Activated gamma-delta T cell treated with anti-CD3 and anti-CD28 coated beads, Interleukin-2, amount 50 U/mL, for 16 hours (primary cell): ENCODE measurements at regions not wholly inside any gene's neighbourhood (a gene's known extent, or its start where the extent isn't known, plus 50 kb on each side); places are given as distances from the start of the nearest gene placed in this dataset.

Experiments
- DNase-seq: peaks from one replicate; pipeline ENCODE4 v3.0.0-alpha.2; 2020; ENCODE audit warnings: low read depth

DNA sequence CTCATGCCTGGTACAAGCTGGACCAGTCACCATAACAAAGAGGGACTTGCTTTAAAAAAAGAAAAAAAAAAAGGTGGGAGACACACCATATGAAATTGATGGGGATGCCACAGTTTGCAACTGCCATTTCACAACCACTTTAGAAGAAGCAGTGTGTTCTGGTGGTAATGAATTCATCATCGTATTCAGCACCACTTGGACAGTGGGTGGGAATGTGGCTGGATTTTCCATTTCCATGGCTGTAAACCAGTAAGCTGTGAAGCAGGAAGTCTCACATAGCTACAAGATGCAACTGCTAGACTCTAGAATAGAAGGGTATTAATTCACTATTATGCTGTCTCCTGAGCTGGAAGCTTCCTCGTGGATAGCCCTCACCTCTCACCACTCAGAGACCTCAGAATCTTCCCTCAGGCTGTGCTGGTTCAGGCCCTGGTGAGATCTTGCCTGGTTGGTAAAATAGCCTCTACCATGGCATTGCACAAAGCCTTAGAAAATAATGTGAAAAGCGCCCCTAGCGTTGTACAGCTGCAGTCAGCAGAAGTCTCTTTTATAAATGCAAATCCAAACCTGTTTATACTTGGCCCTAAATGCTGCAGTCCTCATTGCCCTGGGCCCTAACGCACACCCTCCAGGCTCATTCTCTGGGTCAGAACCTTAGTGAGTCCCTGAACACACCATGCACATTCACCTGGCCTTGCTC is 150.7 kb downstream of the KCTD15 start:
- DNase-seq: no peak

DNA sequence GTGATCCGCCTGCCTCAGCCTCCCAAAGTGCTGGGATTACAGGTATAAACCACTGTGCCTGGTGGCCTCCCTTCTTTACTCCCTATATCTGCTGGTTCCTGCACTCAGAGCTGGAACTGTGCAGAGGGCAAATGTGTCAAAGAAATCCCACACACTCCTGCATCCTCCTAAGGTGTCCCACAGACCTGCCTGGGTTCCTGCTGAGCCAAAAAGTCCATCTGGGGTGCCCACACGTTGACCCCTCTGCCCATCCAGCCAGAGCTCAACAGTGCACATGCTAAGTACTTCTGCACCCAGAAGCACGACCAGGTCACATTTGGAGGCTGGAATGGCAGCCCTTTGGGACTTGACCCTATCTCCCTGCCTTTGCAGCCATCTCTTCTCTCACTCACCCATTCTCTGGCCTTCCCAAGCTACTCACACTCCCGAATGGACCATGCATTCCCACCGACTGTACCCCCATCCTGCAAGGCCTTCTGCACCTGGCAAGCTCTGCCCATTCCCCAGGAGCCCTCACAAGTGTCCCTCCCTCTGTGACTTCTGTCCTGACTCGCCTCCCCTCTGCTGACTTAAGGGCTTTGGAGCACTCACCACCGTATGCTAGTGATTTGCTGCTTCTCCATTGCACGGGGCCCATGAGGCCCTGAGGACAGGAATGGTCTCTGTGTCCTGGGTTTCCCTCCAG is 152.1 kb downstream of the KCTD15 start:
- DNase-seq: no peak

DNA sequence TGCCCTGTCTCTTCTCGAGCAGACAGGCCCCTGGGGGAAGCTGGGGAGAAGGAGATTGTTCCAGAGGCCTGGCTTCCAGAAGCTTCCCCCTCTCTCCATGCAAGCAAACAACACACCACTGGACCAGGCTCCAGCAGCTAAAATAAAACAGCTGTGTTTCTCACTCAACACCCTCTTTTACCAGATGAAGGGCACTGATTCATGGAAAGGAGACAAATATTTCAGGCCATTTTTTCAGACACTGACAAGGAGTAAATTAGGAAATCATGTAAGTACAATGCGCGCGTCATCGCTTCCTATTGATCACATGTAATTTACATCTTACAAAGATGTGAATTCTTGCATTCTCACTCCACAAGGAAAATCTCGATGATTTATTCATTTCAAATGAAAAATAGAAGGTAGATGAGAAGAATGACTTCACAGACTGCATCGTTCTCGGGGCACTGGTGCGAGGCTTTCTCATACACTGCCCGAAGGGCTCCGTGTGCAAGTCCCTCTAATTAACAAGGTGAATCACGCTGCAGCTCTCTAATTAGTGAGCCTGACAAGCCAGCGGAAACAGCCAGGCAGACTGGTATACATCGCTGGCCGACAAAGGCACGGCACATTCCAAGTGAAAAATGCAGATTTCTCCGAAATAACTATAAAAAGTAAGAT is 153.6 kb downstream of the KCTD15 start:
- DNase-seq: no peak

DNA sequence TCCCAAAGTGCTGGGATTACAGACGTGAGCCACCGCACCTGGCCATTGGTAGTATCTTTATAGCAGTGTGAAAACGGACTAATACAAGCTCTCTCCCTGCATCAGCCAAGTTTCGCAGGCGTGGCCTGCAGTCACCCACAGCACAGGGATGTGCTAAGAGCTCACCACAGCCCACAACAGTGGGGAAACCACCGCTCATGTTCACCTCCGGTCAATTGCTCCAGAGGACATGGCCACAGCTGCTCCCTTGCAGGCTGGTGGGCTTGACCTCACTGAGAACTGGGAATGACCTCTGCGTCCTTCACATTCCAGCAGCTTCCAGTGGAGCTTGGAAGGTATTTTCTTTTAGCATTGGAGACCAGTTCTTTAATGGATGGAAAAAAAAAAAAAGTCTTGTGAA is 156.4 kb downstream of the KCTD15 start:
- no peak for DNase-seq

DNA sequence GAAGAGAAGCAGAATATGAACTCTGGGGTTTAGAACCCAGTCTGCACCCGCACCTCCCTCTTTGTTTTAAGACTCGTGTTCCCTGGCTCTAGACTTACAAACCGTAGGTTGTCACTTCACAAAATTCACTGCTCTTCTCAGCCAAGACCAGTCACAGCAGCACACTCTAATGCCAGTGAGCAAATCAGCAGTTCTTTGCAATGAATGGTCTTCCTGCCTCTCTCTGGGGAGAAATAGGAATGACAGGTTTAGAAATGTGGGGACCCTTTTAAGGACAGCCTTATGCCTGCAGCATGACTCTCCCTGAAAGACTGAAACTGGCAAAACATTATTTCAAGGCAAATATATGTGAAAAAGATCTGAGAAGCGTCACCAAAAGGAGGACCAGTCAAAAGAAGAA is 156.9 kb downstream of the KCTD15 start:
- no peak for DNase-seq

DNA sequence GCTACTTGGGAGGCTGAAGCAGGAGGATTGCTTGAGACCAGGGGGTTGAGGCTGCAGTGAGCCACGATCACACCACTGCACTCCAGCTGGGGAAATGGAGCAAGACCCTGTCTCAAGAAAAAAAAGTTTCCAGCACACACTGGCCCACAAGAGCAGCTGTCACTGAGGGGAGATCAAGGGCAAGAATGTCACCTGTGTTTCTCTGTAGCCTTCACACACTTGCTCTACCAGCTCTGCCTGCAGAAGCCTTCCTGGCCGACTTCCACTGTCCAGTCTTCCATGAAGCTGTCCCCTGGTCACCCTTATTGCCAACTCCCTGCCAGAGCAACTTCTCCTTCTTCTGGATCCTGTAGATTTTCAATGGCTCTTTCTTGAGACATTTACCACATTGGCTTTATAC is 158.0 kb downstream of the KCTD15 start:
- no peak for DNase-seq

DNA sequence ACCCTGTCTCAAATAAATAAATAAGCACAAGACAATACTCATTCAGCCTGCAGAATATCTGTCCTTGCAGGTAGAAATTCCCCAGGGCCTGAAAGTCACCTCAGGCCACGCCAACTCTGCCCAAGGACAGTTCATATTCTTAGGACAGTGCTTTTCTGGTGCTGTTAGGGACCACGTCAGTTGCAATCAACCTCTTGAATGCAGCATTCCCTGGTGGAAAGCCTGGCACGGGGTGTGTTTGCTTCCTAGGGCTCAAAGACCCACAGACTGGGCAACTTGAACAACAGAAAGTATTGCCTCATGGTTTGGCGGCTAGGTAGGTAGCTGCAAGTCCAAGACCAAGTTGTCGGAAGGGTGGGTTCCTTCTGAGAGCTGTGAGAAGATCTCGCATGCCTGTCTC is 160.3 kb downstream of the KCTD15 start:
- no peak for DNase-seq

DNA sequence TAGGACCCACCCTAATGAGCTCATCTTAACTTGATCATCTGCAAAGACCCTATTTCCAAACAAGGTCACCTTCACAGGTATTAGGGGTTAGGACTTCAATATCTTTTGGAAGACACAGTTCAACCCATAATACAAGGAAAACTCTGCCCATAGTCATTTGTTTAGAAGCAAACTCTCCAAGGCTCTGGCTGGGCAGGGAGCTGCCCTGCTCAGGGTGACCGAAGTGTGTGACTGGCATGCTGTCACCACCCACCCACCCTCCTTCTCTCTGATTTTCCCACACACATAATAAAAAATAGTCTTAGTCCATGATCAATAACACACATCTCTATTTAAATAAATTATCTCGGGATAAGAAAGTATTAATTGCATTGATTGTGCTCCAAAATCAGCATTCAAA is 161.1 kb downstream of the KCTD15 start:
- no peak for DNase-seq

DNA sequence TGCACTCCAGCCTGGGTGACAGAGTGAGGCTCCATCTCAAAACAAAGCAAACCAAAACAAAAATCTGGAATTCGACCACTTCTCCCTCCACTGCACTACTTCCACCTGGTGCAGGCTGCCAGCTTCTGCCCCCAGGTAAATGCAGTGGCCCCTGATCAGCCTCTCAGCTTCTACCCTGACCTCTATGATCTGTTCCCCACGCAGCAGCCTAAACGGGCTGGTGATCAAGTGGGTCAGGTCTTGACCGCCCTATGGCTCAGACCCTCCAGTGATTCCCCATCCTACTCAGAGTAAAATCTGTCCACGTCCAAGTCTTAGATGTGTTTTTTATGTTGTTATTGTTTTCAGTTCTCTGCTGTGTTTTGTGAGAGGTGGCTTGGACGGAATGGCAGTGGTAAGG is 163.9 kb downstream of the KCTD15 start:
- DNase-seq: no peak

DNA sequence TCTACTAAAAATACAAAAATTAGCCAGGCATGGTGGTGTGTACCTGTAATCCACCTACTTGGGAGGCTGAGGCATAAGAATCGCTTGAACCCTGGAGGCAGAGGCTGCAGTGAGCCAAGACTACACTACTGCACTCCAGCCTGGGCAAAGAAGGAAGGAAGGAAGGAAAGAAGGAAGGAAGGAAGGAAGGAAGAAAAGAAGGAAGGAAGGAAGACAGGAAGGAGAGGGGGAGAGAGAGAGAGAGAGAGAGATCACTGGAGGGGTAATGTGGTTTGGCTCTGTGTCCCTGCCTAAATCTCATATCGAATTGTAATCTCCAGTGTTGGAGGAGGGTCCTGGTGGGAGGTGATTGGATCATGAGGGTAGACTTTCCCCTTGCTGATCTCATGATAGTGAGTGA is 165.5 kb downstream of the KCTD15 start:
- no peak for DNase-seq

DNA sequence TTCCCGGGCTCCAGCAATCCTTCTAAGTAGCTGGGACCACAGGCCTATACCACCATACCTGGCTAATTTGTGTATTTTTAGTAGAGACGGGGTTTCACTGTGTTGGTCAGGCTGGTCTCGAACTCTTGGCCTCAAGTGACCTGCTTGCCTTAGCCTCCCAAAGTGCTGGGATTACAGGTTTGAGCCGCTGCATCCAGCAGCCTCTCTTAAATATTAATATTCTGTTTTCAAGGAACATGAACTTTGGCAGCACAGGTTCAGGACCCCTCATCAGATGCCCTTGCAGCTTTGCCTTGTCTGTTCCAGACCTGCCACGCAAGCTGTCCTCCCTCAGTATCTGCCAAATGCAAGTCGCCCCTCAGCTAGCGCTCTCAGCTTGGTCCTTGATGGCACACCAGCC is 166.8 kb downstream of the KCTD15 start:
- no peak for DNase-seq

DNA sequence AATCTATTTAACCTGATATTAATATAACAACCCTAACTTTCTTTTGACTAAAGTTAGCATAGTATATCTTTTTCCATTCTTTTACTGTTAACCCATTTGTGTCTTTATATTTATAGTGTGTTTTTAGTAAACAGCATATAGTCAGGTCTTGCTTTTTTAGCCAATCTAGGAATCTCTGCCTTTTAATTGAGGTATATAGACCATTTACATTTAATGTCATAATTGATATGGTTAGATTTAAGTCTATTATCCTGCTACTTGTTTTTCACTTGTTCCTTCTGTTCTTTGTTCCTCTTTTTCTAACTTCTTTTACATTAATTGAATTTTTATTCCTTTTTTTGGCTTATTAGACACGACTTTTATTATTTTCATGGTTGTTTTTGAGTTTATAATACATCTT is 174.4 kb downstream of the KCTD15 start:
- DNase-seq: no peak

DNA sequence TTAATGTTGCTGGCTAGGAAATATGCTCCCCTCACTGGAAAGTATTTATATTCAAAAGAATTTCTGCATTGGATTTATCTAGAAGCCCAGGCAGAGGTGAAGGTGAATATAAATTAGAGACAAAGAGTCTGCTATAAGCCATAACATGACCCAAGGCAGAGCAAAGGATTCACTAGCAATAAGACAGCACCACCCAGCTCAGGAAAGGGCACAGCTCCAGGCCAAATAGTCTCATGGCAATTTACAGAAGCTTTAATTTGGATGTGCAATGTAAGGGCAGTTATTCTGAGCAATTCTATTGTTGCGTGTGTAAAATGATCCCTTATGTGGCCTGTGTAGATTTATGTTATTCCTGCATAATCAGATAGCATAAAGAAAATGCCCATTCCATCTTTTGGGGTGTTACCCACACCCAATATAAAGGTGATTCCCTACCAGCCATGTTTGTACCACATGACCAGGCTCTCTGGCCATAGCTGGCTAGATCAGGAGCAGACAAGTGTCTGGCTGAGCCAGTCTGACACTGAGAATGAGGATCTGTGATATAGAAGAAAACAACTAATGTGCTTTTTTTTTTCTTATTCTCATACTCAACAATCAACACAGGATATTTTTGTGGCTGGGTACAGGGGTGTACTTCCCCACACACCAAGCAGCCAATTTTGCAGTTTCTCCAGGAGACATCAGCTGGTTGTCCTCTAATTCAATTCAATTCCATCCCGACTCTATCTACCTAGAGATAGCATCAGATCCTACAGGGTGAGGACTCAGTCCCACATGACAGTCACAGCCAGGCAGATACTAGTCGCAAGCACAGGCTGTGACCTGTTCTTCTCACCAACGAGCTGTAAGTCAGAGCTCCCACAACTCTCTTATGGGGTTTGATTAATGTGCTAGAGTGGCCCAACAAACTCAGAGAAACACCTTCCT is 181.4 kb downstream of the KCTD15 start:
- DNase-seq: no peak

DNA sequence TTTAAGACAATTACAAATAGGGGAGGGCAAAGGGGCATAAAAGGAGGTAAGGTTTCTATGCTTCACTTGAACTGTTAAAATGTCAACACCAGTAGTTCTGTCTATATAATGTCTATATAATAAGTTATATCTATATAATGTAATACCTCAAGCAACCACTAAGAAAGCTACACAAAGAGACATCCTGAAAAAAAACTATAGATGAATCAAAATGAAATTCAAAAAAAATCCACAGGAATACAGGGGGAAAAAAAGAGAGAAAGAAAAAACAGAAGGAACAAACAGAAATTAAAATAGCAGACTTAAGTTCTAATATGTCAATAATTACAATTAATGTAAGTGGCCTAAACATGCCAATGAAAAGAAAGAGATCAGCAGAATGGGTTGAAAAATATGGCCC is 186.0 kb downstream of the KCTD15 start:
- DNase-seq: no peak

DNA sequence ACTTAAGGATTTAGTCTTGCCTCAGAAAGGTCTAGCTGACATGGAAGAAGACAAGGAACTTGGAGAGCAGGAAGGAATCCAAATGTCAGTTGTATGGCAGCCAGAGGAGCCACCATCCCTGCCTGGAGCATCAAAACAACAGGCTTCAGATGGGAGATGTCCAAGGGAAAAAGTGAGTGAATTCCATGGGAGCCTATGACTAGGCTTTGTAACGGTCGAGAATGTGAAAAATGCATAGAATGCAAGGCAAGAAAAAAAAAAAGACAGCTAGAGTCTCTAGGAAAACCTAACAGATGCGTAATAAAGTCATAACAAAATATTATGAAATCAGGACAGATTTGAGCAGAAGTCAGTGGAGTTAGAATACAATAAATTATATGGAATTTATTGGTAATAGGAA is 183.7 kb upstream of the LSM14A start:
- no peak for DNase-seq

DNA sequence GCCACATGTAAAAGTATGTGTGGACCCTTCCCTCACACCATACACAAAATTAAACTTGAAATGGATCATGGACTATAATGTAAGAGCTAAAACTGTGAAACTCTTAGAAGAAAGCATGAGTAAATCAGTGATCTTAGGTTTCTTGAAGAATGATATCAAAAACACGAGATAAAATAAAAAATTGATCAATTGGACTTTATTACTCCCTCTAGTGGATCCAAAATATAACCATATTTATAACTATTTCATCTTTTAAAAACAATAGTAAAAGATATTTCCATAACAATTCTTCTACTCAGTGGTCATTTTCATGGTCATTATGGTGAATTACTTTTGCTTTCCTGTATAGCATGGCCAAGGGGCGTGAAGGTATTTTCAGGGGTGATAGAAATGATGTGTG is 174.6 kb upstream of the LSM14A start:
- DNase-seq: no peak

DNA sequence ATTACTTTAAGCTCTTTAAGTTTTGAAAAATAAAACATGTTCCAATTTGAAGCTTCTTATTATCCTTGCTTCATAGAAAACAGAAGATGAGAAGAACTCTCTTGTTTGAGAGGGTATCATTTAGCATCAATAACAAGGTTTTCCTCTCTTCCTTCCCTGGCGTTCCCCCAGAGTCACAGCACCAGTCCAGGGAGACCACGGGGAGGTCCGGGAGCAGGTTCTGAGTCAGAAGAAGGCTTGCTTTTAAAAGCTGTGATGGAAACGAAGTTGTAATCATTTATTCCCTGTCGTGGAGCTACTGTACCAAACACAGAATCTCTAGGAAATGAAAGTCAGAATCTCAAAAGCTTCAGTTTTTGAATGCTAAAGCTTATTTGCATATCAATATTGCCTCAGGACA is 174.0 kb upstream of the LSM14A start:
- no peak for DNase-seq

DNA sequence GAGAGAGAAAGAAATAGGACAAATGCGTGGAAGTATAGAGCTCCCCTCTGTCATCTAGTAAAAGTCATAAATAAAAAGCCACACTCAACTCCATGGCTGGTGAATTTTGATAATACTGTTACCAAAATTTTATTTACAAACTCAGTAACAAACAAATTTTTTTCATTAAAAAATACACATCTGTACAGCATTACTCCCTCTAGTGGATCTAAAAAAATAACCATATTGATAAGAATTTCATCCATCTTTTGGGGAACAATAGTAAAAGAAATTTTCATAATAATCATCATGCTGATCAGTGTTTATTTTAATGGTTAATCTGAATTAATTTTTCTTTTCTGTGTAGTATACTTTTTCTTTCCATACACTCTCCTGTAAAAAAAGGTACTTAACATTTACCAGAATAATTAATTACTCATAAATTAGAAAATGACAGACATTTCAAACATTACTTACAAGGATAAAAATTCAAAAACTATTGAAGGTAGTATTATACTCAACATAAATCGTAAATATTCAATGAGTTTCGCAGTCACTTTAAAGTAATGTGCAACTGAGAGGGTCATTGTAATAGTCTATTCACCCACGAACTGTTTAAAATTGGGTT is 173.5 kb upstream of the LSM14A start:
- DNase-seq: no peak

DNA sequence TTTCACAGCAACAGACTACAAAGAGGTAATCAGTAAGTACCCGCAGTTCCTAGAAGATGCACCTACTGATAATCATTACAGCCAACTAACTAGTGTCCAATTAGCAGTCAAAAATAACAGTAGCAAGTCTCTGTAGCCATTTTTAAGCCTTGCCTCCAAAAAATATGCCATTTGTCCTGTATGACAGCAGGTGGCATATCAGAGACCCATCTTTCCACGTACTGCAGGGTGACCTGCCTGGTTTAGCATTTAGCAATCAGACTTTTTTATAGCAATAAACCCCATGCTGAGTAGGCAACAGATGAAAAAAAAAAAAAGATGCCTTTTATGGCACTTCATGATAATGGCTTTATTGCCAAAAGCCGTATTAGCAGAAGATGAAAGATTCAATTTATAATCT is 155.3 kb upstream of the LSM14A start:
- no peak for DNase-seq

DNA sequence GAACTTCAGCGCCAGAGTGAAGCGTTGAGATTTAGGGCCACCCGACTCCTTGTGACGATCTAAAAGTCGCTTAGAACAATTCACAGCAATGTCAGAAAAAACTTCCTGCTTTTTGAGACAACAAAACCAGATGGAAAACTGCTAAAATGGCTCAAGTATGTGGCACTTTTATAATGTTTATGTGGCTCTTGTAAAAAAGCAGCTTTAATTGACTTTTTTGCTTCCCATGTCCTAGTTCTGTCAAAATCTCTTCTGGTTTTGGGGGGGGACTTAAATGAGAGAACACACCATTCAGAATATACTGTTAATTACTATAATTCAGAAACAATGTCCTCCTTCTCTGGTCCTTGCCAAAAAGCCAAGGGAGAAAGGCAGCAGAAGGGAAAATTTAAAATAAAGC is 154.7 kb upstream of the LSM14A start:
- no peak for DNase-seq

DNA sequence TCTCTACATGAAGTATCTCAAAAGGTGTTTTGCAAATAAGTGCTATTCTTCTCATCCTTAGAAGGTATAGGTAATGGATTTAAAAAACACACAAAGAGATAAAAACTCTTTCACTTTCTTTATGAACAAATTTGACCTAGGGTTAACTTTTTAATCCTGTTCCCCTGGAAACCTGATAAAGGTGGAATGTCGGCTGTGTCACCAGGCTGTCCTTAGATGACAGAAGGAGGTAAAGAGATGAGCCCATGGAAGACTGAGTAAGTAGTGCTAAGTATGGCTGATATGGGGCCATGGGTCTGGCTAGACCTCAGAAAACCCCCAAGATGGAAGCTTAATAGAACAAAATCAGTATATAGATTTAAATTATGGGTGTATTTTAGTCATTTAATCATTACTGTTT is 153.8 kb upstream of the LSM14A start:
- DNase-seq: no peak

DNA sequence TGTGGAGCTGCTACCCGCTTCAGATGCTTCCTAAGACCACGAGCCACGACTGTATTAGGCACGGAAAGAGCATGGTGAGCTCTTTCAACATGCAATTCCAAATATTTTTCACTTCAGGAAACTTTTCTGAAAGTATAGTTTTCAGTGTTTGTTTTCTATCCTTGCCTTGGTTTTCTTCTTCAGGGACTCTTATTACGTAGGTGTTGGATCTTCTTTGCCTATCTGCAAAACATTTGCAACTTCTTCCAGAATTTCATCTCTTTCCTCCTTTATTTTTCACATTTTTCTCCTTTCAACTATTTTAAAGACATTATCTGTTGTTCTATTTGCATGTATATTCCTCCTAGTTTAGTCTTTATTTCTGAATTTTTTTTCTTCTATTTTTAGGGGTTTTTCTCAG is 148.9 kb upstream of the LSM14A start:
- DNase-seq: no peak
